ENCODE measurements at regions not wholly inside any gene's neighbourhood (a gene's known extent, or its start where the extent isn't known, plus 50 kb on each side); places are given as distances from the start of the nearest gene placed in this dataset.

- no peak for TF ChIP-seq CTCF (IDR thresholded peaks at IDR 0.05)
- no peak for TF ChIP-seq POLR2AphosphoS5 (IDR thresholded peaks at IDR 0.05)
- TF ChIP-seq EP300 (IDR thresholded peaks at IDR 0.05): no peak
These were observed 186.7 kb downstream of the RFC3 start for GRCh38 chr13:34004676-34005075.

Data from gastroesophageal sphincter (tissue), 3 donors.